ENCODE measurements at regions not wholly inside any gene's neighbourhood (a gene's known extent, or its start where the extent isn't known, plus 50 kb on each side); places are given as distances from the start of the nearest gene placed in this dataset.
A peak's percentile ranks its signal among the peaks of the same experiment; 100 is the strongest.

- TF ChIP-seq ARID3A (IDR thresholded peaks at IDR 0.05; ENCODE audit: low read depth, low read length), result 0 out of 2 replicates have a peak, but pooled peaks have one; percentile 7
- TF ChIP-seq MAFK (conservative IDR thresholded peaks at IDR 0.05 in 1 of 2, IDR thresholded peaks at IDR 0.05 in 1 of 2; ENCODE audit: low read length in 2 of 2), result peak; percentile 75 to 81
- peak; percentile 26; the same call in 1 of the 2 replicates for TF ChIP-seq GATAD2A (CRISPR knock-in tag; IDR thresholded peaks at IDR 0.05)
- TF ChIP-seq SRF (IDR thresholded peaks at IDR 0.05; ENCODE audit: low read depth, low read length), result 0 out of 2 replicates have a peak, but pooled peaks have one; percentile 67
- peak; percentile 40 for TF ChIP-seq MIXL1 (CRISPR knock-in tag; IDR thresholded peaks at IDR 0.05)
- TF ChIP-seq SAP130 (CRISPR knock-in tag; IDR thresholded peaks at IDR 0.05; ENCODE audit: low read depth), result 0 out of 2 replicates have a peak, but pooled peaks have one; percentile 27
- TF ChIP-seq MAFF (IDR thresholded peaks at IDR 0.05; ENCODE audit: low read depth, low read length), result peak; percentile 76
Measured at GRCh38 chr16:18616137-18616755, 54.3 kb upstream of the NOMO2 start (continued).

Data from HepG2 (cell line).